ENCODE measurements at regions not wholly inside any gene's neighbourhood (a gene's known extent, or its start where the extent isn't known, plus 50 kb on each side); places are given as distances from the start of the nearest gene placed in this dataset.

DNA sequence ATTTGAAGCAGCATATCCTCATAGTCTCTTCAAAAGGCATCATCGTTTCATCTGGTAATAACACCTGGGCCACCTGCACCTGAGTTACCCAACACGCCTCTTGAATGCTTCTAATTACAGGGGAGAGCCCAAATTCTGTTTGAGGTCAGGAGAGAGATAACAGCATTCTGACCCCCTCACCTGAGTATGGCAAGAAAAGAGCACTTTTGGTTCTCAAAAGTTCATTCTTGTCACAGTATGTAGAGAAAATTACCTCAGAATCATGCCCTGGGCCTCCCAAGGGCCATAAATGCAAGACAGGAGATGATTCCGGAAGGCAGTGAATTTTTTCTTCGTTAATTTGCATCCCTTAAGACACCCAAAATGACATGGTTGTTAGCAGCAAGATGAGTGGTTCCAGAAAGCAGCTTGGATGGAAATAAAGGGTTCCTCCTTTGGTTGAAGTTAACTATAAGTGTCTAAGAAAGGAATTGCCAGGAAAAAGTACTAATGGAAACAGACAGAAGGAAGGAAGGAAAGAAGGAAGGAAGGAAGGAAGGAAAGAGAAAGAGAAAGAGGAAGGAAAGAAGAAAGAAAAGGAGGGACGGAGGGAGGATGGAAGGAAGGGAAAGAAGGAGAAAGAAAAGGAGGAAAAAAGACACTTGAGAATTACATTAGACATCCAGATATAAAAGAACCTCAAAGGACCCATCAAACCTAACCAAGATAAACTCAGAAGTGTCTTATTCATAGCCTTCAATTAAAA, 228.4 kb upstream of the RHOBTB1 start:
- no peaks in the 10 kb centered on the region for H3K27me3 ChIP-seq (ENCODE audit: control insufficient read depth in 1 of 2, insufficient read depth in 2 of 2, low read length in 2 of 2)
- H3K27ac ChIP-seq (ENCODE audit: low read depth in 1 of 2, low read length in 2 of 2) = no peak overlapping the region
- Mint-ChIP-seq H3K9me3 (peaks cover 4% of the 10 kb centered on the region), H3K4me3 (no peak overlapping the region), H3K4me1 (ENCODE audit: low read depth) (no peaks in the 10 kb centered on the region), H3K36me3 (ENCODE audit: low read depth) (no peaks in the 10 kb centered on the region), H3K27me3 (no peaks in the 10 kb centered on the region), H3K27ac (no peak overlapping the region)
- no peak for ATAC-seq (ENCODE audit: poor library complexity)
- H3K4me1 ChIP-seq (ENCODE audit: insufficient read depth, low read length) = no peaks in the 10 kb centered on the region
- no peak overlapping the region for H3K4me3 ChIP-seq (ENCODE audit: low read length)
- intact Hi-C loops (cut with DNase I, micrococcal nuclease) = no loop called here
- DNase-seq = no peak
- TF ChIP-seq, protein P1, sequence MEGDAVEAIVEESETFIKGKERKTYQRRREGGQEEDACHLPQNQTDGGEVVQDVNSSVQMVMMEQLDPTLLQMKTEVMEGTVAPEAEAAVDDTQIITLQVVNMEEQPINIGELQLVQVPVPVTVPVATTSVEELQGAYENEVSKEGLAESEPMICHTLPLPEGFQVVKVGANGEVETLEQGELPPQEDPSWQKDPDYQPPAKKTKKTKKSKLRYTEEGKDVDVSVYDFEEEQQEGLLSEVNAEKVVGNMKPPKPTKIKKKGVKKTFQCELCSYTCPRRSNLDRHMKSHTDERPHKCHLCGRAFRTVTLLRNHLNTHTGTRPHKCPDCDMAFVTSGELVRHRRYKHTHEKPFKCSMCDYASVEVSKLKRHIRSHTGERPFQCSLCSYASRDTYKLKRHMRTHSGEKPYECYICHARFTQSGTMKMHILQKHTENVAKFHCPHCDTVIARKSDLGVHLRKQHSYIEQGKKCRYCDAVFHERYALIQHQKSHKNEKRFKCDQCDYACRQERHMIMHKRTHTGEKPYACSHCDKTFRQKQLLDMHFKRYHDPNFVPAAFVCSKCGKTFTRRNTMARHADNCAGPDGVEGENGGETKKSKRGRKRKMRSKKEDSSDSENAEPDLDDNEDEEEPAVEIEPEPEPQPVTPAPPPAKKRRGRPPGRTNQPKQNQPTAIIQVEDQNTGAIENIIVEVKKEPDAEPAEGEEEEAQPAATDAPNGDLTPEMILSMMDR (IDR thresholded peaks at IDR 0.05) = no peak
- POLR2A ChIA-PET = no interaction called here
- no peaks in the 10 kb centered on the region for H3K36me3 ChIP-seq (ENCODE audit: insufficient read depth, low read length)
- CTCF ChIA-PET = no interaction called here
- no peaks in the 10 kb centered on the region for H3K9me3 ChIP-seq (ENCODE audit: control insufficient read depth in 1 of 2, insufficient read depth in 1 of 2, low read length in 2 of 2)

DNA sequence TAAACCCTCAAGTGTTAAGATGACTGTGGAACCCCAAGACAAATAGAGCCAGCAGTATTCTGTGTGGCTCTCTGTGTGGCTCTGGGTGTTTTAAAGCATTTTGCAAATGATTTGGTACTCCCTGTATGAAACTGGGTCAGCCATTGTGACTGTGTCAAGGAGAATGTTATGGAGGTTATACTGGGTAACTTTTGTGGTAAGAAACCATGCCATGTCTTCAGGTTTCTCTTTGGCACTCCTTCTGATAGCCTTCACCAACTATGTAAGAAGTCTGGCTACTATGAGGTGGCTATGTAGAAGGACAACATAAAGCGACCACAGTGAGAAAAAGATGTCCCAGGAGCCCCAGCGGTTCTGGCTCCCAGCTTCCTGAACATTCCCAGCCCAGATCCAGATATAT, 226.6 kb upstream of the RHOBTB1 start:
- Histone ChIP-seq H3K4me1 (ENCODE audit: insufficient read depth, low read length) (no peaks in the 10 kb centered on the region), H3K36me3 (ENCODE audit: insufficient read depth, low read length) (no peaks in the 10 kb centered on the region), H3K27ac (ENCODE audit: low read depth in 1 of 2, low read length in 2 of 2) (no peak overlapping the region), H3K9me3 (ENCODE audit: control insufficient read depth in 1 of 2, insufficient read depth in 1 of 2, low read length in 2 of 2) (no peaks in the 10 kb centered on the region), H3K27me3 (ENCODE audit: control insufficient read depth in 1 of 2, insufficient read depth in 2 of 2, low read length in 2 of 2) (no peaks in the 10 kb centered on the region), H3K4me3 (ENCODE audit: low read length) (no peak overlapping the region)
- DNase-seq (no peak), ATAC-seq (ENCODE audit: poor library complexity) (no peak)
- Mint-ChIP-seq H3K9me3 (peaks cover 4% of the 10 kb centered on the region), H3K36me3 (ENCODE audit: low read depth) (no peaks in the 10 kb centered on the region), H3K27me3 (no peaks in the 10 kb centered on the region), H3K27ac (no peak overlapping the region), H3K4me1 (ENCODE audit: low read depth) (no peaks in the 10 kb centered on the region), H3K4me3 (no peak overlapping the region)
- TF ChIP-seq, protein P1 (IDR thresholded peaks at IDR 0.05) = no peak
- intact Hi-C loops (cut with DNase I, micrococcal nuclease) = no loop called here
- CTCF ChIA-PET = no interaction called here
- POLR2A ChIA-PET = no interaction called here

DNA sequence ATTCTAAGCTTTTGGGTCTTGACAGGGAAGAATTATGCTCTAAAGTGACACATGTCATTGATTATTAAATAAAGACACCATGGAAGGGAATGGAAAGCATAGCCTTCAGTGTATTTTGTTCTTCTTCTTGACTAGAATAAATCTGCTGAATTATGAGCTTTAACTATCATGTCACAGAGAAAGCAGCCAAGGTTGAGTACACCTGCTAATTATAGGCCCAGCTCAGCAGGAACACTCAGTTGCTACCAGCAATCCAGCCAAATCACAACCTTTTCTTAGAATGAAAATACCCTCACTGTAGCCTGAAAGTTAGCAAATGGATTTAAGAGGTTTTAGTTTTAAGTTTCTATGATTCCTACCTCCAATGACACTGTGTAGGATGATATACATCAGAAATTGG, 225.3 kb upstream of the RHOBTB1 start:
- TF ChIP-seq, protein P1 (IDR thresholded peaks at IDR 0.05) = no peak
- CTCF ChIA-PET = no interaction called here

More for the DNA sequence above, 225.3 kb upstream of the RHOBTB1 start:
- intact Hi-C loops (cut with DNase I, micrococcal nuclease) = no loop called here
- Mint-ChIP-seq H3K27me3 (no peaks in the 10 kb centered on the region), H3K9me3 (peaks cover 4% of the 10 kb centered on the region), H3K36me3 (ENCODE audit: low read depth) (no peaks in the 10 kb centered on the region), H3K27ac (no peak overlapping the region), H3K4me1 (ENCODE audit: low read depth) (no peaks in the 10 kb centered on the region), H3K4me3 (no peak overlapping the region)
- POLR2A ChIA-PET = no interaction called here
- DNase-seq (no peak), ATAC-seq (ENCODE audit: poor library complexity) (no peak)
- H3K9me3 ChIP-seq (ENCODE audit: control insufficient read depth in 1 of 2, insufficient read depth in 1 of 2, low read length in 2 of 2) = no peaks in the 10 kb centered on the region
- H3K27ac ChIP-seq (ENCODE audit: low read depth in 1 of 2, low read length in 2 of 2) = no peak overlapping the region
- no peaks in the 10 kb centered on the region for H3K27me3 ChIP-seq (ENCODE audit: control insufficient read depth in 1 of 2, insufficient read depth in 2 of 2, low read length in 2 of 2)
- H3K36me3 ChIP-seq (ENCODE audit: insufficient read depth, low read length) = no peaks in the 10 kb centered on the region
- no peaks in the 10 kb centered on the region for H3K4me1 ChIP-seq (ENCODE audit: insufficient read depth, low read length)
- H3K4me3 ChIP-seq (ENCODE audit: low read length) = no peak overlapping the region

Data from CD4-positive, alpha-beta T cell (primary cell).